HL-60 (cell line): ENCODE measurements at regions not wholly inside any gene's neighbourhood (a gene's known extent, or its start where the extent isn't known, plus 50 kb on each side); places are given as distances from the start of the nearest gene placed in this dataset.

Source experiments
- DNase-seq, 2 experiments: peaks; one replicate each; pipeline ENCODE4 v3.0.0-alpha.2; 2010 to 2020; ENCODE audit warnings: low read depth in 1 of 2, low spot score in 1 of 2
- H3K27ac ChIP-seq: fragments of 250-450 bp; sonication (Bioruptor Pico); replicated peaks from 2 replicates; pipeline ENCODE4 v1.5.1; 2020; ENCODE audit warnings: mild to moderate bottlenecking, moderate library complexity
- H3K27me3 ChIP-seq: fragments of 250-450 bp; sonication (Bioruptor Pico); 2 replicates; pipeline ENCODE4 v1.5.1; 2021; ENCODE audit warnings: mild to moderate bottlenecking, moderate library complexity; ENCODE audit not compliant: insufficient read depth, poor library complexity, severe bottlenecking
- H3K4me3 ChIP-seq: replicated peaks from 2 replicates; pipeline ENCODE4 v1.5.1; 2011; ENCODE audit warnings: mild to moderate bottlenecking, control low read depth, low read length; ENCODE audit not compliant: insufficient read depth
- CTCF ChIP-seq: IDR thresholded peaks from one replicate; pipeline ENCODE4 v1.5.1; 2011; ENCODE audit warnings: low read length, control low read depth, inconsistent platforms; ENCODE audit not compliant: insufficient read depth
- GABPA ChIP-seq: IDR thresholded peaks from 2 replicates; pipeline ENCODE4 v1.6.1; 2012; ENCODE audit warnings: low read depth
- POLR2AphosphoS5 ChIP-seq: IDR thresholded peaks from 2 replicates; pipeline ENCODE4 v1.6.1; 2012; ENCODE audit warnings: low read depth
- REST ChIP-seq: IDR thresholded peaks from 2 replicates; pipeline ENCODE4 v1.6.1; 2012; ENCODE audit warnings: low read depth; ENCODE audit not compliant: insufficient replicate concordance
- SPI1 ChIP-seq: IDR thresholded peaks from 2 replicates; pipeline ENCODE4 v1.6.1; 2012; ENCODE audit warnings: low read depth, mild to moderate bottlenecking, borderline replicate concordance

GRCh38 chr14:101134851-101135433 is 231.4 kb upstream of the RTL1 start:
- Histone ChIP-seq H3K27me3 (no peaks in the 10 kb centered on the region), H3K27ac (no peak overlapping the region), H3K4me3 (no peak overlapping the region)
- TF ChIP-seq CTCF (no peak), POLR2AphosphoS5 (no peak), GABPA (no peak), REST (no peak), SPI1 (no peak)
- DNase-seq = no peak

GRCh38 chr14:101135796-101136742 is 232.5 kb upstream of the RTL1 start:
- H3K27me3 ChIP-seq = no peaks in the 10 kb centered on the region
- H3K4me3 ChIP-seq = no peak overlapping the region
- DNase-seq = no peak
- TF ChIP-seq REST (no peak), CTCF (no peak), SPI1 (no peak), GABPA (no peak)
- no peak overlapping the region for H3K27ac ChIP-seq

GRCh38 chr14:101137234-101137633 is 233.7 kb upstream of the RTL1 start:
- Histone ChIP-seq H3K27me3 (no peaks in the 10 kb centered on the region), H3K27ac (no peak overlapping the region), H3K4me3 (no peak overlapping the region)
- DNase-seq = no peak
- TF ChIP-seq POLR2AphosphoS5 = no peak
- no peak for TF ChIP-seq GABPA
- TF ChIP-seq REST = no peak
- TF ChIP-seq SPI1 = no peak
- TF ChIP-seq CTCF = no peak
